Stomach (tissue), 4 donors: ENCODE measurements at regions not wholly inside any gene's neighbourhood (a gene's known extent, or its start where the extent isn't known, plus 50 kb on each side); places are given as distances from the start of the nearest gene placed in this dataset.

Experiments
- EP300 ChIP-seq: sonication (generic); formaldehyde crosslinking; IDR thresholded peaks from one replicate; pipeline ENCODE4 v1.6.1; 2017; ENCODE audit warnings: antibody characterized with exemption
- POLR2AphosphoS5 ChIP-seq, 3 donors: sonication (generic); formaldehyde crosslinking; IDR thresholded peaks; one replicate each; pipeline ENCODE4 v1.6.1; 2016; ENCODE audit warnings: antibody characterized with exemption in 3 of 3
- TF ChIP-seq, protein P1 (sequence below), 7 experiments: fragments of 450-650 bp in 4 of 7; fragments of 200-600 bp in 3 of 7; sonication (generic) in 3 of 7; IDR thresholded peaks; one replicate each; pipeline ENCODE4 v1.5.1; 2016 to 2019; ENCODE audit warnings: antibody characterized with exemption in 7 of 7, control low read depth in 2 of 7, mild to moderate bottlenecking in 1 of 7

DNA sequence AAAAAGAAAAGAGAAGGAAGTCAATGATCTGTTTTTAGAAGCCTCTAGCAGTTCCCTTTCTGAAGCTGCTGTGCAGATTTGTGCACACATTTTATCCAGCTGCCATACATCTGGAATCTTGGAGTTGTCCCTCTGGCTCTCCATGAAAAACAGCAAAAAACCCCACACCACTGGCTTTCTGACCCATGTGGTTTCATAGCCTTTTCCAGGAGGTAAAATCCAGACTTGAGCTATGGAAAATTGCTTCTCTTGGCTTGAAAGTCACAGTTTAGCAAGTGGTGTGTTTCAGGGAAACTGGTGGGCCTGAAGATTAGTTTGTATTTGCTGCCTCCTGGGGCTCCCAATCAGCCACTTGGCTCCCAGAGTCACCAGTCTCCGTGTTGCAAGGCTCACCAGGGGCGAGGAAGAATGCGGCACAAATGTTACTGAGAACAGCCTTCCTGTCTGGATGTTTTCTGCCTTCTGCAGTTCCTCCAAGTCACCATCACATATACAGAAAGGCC, 50.1 kb upstream of the ADRB1 start:
- TF ChIP-seq EP300 (no peak), POLR2AphosphoS5 (IDR thresholded peaks at IDR 0.05) (no peak)
- TF ChIP-seq, protein P1, sequence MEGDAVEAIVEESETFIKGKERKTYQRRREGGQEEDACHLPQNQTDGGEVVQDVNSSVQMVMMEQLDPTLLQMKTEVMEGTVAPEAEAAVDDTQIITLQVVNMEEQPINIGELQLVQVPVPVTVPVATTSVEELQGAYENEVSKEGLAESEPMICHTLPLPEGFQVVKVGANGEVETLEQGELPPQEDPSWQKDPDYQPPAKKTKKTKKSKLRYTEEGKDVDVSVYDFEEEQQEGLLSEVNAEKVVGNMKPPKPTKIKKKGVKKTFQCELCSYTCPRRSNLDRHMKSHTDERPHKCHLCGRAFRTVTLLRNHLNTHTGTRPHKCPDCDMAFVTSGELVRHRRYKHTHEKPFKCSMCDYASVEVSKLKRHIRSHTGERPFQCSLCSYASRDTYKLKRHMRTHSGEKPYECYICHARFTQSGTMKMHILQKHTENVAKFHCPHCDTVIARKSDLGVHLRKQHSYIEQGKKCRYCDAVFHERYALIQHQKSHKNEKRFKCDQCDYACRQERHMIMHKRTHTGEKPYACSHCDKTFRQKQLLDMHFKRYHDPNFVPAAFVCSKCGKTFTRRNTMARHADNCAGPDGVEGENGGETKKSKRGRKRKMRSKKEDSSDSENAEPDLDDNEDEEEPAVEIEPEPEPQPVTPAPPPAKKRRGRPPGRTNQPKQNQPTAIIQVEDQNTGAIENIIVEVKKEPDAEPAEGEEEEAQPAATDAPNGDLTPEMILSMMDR (IDR thresholded peaks at IDR 0.05) = no peak
